ENCODE measurements at regions not wholly inside any gene's neighbourhood (a gene's known extent, or its start where the extent isn't known, plus 50 kb on each side); places are given as distances from the start of the nearest gene placed in this dataset.
A peak's percentile ranks its signal among the peaks of the same experiment; 100 is the strongest.

DNA sequence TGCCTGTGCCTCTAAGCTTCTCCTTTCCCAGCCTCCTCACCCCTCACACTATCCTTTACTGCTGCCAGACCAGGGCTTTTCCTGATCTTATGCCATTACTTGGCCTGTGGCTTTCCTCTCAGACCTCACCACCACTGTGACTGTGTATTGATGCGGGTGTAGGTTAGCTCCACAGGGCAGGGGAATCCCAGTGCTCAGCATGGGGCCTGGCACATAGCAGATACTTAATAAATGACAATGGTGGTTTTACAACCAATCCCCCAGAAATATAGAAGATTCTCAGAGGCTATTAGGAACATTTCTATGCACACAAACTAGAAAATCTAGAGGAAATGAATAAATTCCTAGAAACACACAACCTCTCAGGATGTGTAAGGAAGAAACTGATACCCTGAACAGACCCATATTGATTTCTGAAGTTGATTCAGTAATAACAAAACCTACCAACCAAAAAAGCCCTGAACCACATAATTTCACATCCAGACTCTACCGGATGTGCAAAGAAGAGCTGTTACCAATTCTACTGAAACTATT, 129.6 kb upstream of the QRFPR start:
- no peaks in the 10 kb centered on the region for H3K9me3 Mint-ChIP-seq (ENCODE audit: low read depth)
- TF ChIP-seq, protein P1, sequence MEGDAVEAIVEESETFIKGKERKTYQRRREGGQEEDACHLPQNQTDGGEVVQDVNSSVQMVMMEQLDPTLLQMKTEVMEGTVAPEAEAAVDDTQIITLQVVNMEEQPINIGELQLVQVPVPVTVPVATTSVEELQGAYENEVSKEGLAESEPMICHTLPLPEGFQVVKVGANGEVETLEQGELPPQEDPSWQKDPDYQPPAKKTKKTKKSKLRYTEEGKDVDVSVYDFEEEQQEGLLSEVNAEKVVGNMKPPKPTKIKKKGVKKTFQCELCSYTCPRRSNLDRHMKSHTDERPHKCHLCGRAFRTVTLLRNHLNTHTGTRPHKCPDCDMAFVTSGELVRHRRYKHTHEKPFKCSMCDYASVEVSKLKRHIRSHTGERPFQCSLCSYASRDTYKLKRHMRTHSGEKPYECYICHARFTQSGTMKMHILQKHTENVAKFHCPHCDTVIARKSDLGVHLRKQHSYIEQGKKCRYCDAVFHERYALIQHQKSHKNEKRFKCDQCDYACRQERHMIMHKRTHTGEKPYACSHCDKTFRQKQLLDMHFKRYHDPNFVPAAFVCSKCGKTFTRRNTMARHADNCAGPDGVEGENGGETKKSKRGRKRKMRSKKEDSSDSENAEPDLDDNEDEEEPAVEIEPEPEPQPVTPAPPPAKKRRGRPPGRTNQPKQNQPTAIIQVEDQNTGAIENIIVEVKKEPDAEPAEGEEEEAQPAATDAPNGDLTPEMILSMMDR (IDR thresholded peaks at IDR 0.05) = no peak
- peaks cover 4% of the 10 kb centered on the region for H3K36me3 Mint-ChIP-seq (ENCODE audit: low read depth)
- peaks cover 21% of the 10 kb centered on the region for H3K27me3 Mint-ChIP-seq (ENCODE audit: low read depth)
- no peak for DNase-seq (ENCODE audit: low spot score)
- no peaks in the 10 kb centered on the region for H3K4me1 Mint-ChIP-seq (ENCODE audit: low read depth)
- no peak overlapping the region for H3K27ac Mint-ChIP-seq (ENCODE audit: unreplicated experiment)
- H3K4me3 Mint-ChIP-seq (ENCODE audit: unreplicated experiment) = no peak overlapping the region

DNA sequence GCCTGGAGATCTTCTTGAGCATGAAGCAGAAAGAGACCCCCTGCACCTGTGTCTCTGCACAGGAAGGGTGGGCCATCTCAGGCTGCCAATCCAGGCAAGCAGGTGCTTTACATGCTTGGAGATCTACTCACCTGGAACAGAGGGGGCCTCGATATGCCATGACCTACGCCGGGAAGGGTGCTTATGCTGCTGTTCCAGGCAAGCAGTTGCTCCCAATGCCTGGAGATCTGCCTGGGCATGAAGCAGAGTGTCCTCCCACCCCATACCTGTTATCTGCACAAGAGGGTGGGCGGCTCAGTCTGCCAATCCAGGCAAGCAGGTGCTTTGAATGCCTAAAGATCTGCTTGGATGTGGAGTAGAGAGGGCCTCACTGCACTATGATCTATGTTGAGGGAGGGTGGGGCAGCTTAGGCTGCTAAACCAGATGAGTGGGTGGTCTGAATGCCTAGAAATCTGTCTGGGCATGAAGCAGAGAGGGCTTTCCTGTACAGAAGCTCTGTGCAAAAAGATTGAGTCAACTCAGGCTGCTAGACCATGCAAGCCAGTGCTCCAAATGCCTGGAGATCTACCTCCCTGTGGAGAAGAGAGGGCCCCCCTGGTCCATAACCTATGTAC, 104.5 kb upstream of the QRFPR start:
- Mint-ChIP-seq H3K27me3 (ENCODE audit: low read depth) (peaks cover 4% of the 10 kb centered on the region), H3K4me1 (ENCODE audit: low read depth) (no peaks in the 10 kb centered on the region), H3K9me3 (ENCODE audit: low read depth) (peaks cover 4% of the 10 kb centered on the region), H3K4me3 (ENCODE audit: unreplicated experiment) (no peak overlapping the region), H3K36me3 (ENCODE audit: low read depth) (no peaks in the 10 kb centered on the region), H3K27ac (ENCODE audit: unreplicated experiment) (no peak overlapping the region)
- no peak for DNase-seq (ENCODE audit: low spot score)
- TF ChIP-seq, protein P1 (IDR thresholded peaks at IDR 0.05) = no peak

DNA sequence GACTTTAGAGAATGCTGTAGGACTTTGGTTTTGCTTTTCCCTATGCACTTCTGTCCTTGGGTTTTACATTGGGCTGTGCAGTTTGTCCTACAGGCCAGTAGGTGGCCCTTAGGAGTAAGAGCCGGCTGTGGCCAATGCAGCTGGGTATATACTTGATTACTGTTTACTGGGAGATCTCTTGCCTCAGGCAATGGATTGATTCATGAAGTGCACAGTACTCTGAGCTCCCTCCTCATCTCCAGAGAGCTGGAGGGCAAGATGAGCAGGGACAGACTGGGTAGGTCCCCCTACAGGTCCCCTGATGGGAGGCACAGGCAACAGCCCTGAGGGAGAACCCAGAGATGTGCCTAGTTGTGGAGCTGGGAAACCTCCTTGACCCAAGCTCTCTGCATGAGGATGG, 103.8 kb upstream of the QRFPR start:
- Mint-ChIP-seq H3K27ac (ENCODE audit: unreplicated experiment) (no peak overlapping the region), H3K4me1 (ENCODE audit: low read depth) (no peaks in the 10 kb centered on the region), H3K4me3 (ENCODE audit: unreplicated experiment) (no peak overlapping the region), H3K36me3 (ENCODE audit: low read depth) (no peaks in the 10 kb centered on the region), H3K27me3 (ENCODE audit: low read depth) (peaks cover 3% of the 10 kb centered on the region), H3K9me3 (ENCODE audit: low read depth) (peaks cover 4% of the 10 kb centered on the region)
- TF ChIP-seq, protein P1 (IDR thresholded peaks at IDR 0.05) = peak; percentile 77
- DNase-seq (ENCODE audit: low spot score) = no peak

DNA sequence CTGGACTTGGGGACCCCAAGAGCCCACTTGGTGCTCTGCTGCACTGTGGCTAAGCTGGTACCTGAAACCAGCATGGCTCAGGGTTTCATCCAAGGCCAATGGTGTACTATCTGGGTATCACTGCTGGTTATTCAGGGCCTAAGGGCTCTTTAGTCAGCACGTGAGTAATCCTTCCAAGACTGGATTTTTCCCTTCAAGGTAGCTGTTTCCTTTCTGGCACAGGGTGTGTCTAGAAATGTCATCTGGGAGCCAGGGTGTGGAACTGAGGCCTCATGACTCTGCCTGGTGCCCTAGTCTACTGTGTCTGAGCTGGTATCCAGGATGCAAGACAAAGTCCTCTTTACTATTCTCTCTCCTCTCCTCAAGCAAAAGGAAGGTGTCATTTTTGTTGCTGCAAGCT, 99.0 kb upstream of the QRFPR start:
- TF ChIP-seq, protein P1 (IDR thresholded peaks at IDR 0.05) = no peak
- Mint-ChIP-seq H3K27me3 (ENCODE audit: low read depth) (no peaks in the 10 kb centered on the region), H3K4me1 (ENCODE audit: low read depth) (no peaks in the 10 kb centered on the region), H3K9me3 (ENCODE audit: low read depth) (no peaks in the 10 kb centered on the region), H3K27ac (ENCODE audit: unreplicated experiment) (no peak overlapping the region), H3K36me3 (ENCODE audit: low read depth) (no peaks in the 10 kb centered on the region), H3K4me3 (ENCODE audit: unreplicated experiment) (no peak overlapping the region)
- no peak for DNase-seq (ENCODE audit: low spot score)

DNA sequence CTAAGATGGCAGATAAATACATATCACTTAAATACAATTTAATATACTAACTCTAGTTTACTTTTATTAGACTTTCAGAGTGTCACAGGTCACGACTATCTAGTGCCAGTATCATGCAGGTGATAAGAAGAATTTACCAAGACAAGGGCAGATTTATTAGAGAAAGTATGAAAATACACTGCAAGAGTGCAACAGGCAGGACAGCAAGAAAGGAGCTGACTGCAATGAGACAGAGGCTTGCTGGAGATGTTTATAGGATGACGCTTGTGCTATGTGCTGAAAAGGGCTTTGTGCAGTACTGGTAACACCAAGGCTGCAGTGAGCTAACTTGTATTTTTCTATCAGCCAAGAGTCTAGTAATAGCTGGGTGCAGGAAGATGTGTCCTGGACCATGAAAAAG, 96.7 kb upstream of the QRFPR start:
- H3K27ac Mint-ChIP-seq (ENCODE audit: unreplicated experiment) = no peak overlapping the region
- no peaks in the 10 kb centered on the region for H3K36me3 Mint-ChIP-seq (ENCODE audit: low read depth)
- no peaks in the 10 kb centered on the region for H3K4me1 Mint-ChIP-seq (ENCODE audit: low read depth)
- no peak overlapping the region for H3K4me3 Mint-ChIP-seq (ENCODE audit: unreplicated experiment)
- no peak for DNase-seq (ENCODE audit: low spot score)
- no peaks in the 10 kb centered on the region for H3K27me3 Mint-ChIP-seq (ENCODE audit: low read depth)
- TF ChIP-seq, protein P1 (IDR thresholded peaks at IDR 0.05) = no peak
- peaks cover 3% of the 10 kb centered on the region for H3K9me3 Mint-ChIP-seq (ENCODE audit: low read depth)
